ENCODE measurements at regions not wholly inside any gene's neighbourhood (a gene's known extent, or its start where the extent isn't known, plus 50 kb on each side); places are given as distances from the start of the nearest gene placed in this dataset.

DNA sequence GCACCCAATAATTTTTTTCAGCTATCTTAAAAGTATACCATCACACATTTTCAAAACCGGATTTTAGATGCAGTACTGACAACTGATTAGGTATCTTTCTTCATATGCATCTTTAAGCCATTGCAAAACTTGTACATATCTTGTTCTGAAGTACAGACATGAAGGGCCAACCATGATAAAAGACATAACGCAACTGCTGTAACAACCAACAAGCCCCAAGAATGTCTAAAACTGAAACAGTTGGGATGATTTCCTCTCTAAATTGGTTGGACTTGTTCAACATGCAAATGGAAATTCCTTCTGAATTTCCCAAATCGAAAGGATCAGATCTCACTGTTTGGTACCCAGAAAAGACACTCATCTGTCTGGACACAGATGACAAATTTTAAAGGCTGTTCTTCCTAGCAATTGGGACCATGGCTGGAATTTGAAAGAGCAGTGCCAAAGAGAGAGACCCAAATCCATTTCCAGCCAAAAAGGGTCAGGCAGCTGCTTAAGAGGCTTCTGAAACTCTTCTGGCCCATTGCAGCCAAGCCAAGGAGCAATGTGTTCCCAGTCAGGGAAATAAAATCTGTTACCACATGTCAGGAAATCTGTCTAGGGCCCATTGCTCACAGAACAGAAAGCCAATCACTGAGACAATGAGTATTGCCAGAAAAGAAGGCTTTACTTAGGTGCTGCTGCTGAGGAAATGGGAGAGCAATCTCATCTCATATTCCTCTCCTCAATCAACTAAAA, 1122.4 kb upstream of the USP15 start:
- TF ChIP-seq, protein P1, sequence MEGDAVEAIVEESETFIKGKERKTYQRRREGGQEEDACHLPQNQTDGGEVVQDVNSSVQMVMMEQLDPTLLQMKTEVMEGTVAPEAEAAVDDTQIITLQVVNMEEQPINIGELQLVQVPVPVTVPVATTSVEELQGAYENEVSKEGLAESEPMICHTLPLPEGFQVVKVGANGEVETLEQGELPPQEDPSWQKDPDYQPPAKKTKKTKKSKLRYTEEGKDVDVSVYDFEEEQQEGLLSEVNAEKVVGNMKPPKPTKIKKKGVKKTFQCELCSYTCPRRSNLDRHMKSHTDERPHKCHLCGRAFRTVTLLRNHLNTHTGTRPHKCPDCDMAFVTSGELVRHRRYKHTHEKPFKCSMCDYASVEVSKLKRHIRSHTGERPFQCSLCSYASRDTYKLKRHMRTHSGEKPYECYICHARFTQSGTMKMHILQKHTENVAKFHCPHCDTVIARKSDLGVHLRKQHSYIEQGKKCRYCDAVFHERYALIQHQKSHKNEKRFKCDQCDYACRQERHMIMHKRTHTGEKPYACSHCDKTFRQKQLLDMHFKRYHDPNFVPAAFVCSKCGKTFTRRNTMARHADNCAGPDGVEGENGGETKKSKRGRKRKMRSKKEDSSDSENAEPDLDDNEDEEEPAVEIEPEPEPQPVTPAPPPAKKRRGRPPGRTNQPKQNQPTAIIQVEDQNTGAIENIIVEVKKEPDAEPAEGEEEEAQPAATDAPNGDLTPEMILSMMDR (conservative IDR thresholded peaks at IDR 0.05): no peak
- TF ChIP-seq EZH2 (IDR thresholded peaks at IDR 0.05; ENCODE audit: low read depth): no peak
